Ectodermal cell (in vitro differentiated cells): ENCODE measurements at regions not wholly inside any gene's neighbourhood (a gene's known extent, or its start where the extent isn't known, plus 50 kb on each side); places are given as distances from the start of the nearest gene placed in this dataset.

ENCODE experiments used
- H3K27ac ChIP-seq: 2 replicates; pipeline ENCODE4 v1.7.0; 2013; ENCODE audit warnings: mild to moderate bottlenecking, low read depth, low read length; ENCODE audit not compliant: insufficient read depth, poor library complexity, severe bottlenecking
- H3K27me3 ChIP-seq: 2 replicates; pipeline ENCODE4 v1.7.0; 2013; ENCODE audit warnings: mild to moderate bottlenecking, low read length; ENCODE audit not compliant: insufficient read depth, control insufficient read depth, poor library complexity, severe bottlenecking
- H3K36me3 ChIP-seq: one replicate; pipeline ENCODE4 v1.7.0; 2013; ENCODE audit warnings: low read length; ENCODE audit not compliant: control insufficient read depth, insufficient read depth
- H3K4me1 ChIP-seq: one replicate; pipeline ENCODE4 v1.7.0; 2013; ENCODE audit warnings: low read length; ENCODE audit not compliant: control insufficient read depth, insufficient read depth
- H3K4me3 ChIP-seq: 2 replicates; pipeline ENCODE4 v1.7.0; 2013; ENCODE audit warnings: low read depth, low read length, control low read depth; ENCODE audit not compliant: insufficient read depth
- H3K9me3 ChIP-seq: 2 replicates; pipeline ENCODE4 v1.7.0; 2013; ENCODE audit warnings: mild to moderate bottlenecking, low read length, moderate library complexity; ENCODE audit not compliant: control insufficient read depth
- WGBS, 2 experiments: methylation state at CpG; one replicate each; pipeline ENCODE4 v1.1.7; 2013; ENCODE audit warnings: missing lambda C conversion rate in 2 of 2; 5-methylcytosine and 5-hydroxymethylcytosine counted together

DNA sequence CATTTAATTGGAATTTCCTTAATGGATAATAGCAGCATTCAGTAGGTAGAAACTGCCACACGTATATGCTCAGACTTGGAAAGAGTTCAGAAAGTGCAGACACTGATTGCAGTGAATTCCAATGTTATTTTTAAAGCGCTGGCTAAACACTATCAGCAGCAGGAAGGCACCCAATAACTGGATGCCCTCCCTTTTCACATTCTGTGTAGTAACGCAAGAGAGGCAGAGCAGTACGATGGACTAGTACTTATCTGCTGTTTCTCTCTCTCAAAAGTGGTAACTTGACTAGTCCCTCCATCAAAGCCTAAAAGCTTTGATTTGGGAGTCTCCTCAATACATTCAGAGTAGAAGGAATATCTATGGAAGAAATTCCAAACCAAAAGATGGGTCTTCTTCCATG lies 791.0 kb downstream of the TMTC2 start:
- H3K27ac ChIP-seq = no peak overlapping the region
- H3K9me3 ChIP-seq = no peaks in the 10 kb centered on the region
- H3K27me3 ChIP-seq = no peaks in the 10 kb centered on the region
- H3K4me3 ChIP-seq = no peak overlapping the region
- WGBS, 2 experiments = 73 to 96% methylated on average over 3 to 4 of the region's 4 CpGs
- H3K4me1 ChIP-seq = no peaks in the 10 kb centered on the region
- no peaks in the 10 kb centered on the region for H3K36me3 ChIP-seq

DNA sequence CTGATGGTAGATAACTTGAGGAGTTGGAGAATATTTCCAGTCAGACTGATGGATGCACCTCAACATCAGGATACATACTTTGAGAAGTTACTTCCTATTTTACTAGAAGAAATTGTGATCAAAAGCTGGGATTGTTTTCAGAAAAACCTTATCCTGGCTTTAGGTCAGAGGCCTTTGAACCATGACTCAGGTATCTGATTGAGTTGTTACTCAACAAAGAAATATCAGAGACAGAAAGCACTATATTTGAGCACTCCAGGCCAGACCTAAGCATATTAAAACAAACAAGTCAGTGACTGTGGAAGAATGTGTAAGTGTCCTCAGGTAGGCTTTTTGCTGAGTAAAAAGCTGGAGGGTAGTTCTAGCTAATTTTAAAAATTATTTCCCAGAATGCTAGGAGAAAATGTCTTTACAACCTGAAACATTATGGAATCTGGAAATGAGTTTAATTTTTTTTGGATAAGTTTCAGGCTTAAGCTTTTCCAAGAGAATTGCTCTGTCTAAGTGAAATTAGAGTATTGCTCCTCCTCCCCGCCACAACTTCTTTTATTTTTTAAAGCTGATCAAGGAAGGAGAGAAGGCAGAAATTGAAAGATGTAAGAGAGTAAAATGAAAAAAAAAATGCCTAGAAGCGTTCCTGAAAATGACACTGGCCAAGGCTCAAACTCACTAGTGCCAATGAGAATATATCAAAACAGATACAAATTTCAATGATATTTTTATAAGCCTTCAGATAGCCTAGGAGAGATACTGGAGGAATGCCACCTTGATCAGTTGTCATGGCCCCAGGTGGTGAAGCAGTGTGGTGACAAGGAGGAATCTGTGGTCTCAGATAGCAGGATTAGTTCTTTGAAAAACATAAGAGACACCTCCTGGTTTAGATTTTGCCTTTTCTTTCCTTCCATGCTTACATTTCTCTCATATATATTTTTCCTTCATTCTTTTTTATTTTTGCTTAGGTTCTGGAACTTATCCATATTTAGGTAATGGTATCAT lies 790.3 kb downstream of the TMTC2 start:
- 95% methylated on average over 2 of the region's 2 CpGs; no CpG with 5 or more reads in 1 of the 2 experiments for WGBS, 2 experiments
- Histone ChIP-seq H3K4me3 (no peak overlapping the region), H3K9me3 (no peaks in the 10 kb centered on the region), H3K4me1 (no peaks in the 10 kb centered on the region), H3K27ac (no peak overlapping the region), H3K36me3 (no peaks in the 10 kb centered on the region), H3K27me3 (no peaks in the 10 kb centered on the region)

DNA sequence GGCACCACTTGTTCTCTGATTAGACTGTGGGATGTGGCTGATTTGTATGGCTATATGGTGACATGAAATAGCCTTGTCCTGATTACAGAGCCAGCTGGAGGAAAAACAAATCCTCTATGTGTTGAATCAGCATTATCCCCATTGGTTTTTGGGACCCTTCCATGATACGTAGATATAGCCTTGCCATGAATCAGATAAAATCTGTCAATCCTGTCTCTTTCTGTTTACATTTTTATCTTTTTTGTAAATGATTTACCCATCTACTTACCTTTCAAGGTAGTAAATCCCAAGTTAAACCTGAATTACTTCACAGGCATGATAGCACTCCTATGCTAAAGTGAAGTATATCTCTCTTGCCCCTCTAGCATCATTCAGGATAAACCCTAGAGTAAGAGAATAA lies 789.3 kb downstream of the TMTC2 start:
- 93 to 100% methylated on average over 1 of the region's 1 CpG for WGBS, 2 experiments
- Histone ChIP-seq H3K4me1 (no peaks in the 10 kb centered on the region), H3K36me3 (no peaks in the 10 kb centered on the region), H3K4me3 (no peak overlapping the region), H3K9me3 (no peaks in the 10 kb centered on the region), H3K27ac (no peak overlapping the region), H3K27me3 (no peaks in the 10 kb centered on the region)

DNA sequence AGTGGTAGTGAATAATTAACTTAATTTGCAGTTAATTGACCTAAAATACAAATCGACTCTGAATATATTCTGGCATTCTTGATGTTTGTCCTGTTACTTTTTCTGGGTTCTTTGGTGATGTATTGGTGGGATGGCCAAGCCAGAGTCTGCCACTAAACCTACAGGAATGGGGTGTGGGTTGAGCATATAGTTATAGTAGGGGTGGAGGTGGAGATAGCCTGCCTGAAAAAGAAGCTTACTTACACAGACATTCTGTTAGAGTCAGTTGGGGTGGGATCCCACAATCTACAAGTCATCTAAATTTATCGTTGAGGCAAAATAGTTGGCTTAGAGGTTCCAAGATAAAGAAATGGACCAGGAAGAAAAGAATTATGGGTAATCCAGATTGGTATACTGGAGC lies 787.7 kb downstream of the TMTC2 start:
- Histone ChIP-seq H3K36me3 (no peaks in the 10 kb centered on the region), H3K4me1 (no peaks in the 10 kb centered on the region), H3K27me3 (no peaks in the 10 kb centered on the region), H3K4me3 (no peak overlapping the region), H3K27ac (no peak overlapping the region), H3K9me3 (no peaks in the 10 kb centered on the region)
- 94 to 100% methylated on average over 2 of the region's 2 CpGs for WGBS, 2 experiments

DNA sequence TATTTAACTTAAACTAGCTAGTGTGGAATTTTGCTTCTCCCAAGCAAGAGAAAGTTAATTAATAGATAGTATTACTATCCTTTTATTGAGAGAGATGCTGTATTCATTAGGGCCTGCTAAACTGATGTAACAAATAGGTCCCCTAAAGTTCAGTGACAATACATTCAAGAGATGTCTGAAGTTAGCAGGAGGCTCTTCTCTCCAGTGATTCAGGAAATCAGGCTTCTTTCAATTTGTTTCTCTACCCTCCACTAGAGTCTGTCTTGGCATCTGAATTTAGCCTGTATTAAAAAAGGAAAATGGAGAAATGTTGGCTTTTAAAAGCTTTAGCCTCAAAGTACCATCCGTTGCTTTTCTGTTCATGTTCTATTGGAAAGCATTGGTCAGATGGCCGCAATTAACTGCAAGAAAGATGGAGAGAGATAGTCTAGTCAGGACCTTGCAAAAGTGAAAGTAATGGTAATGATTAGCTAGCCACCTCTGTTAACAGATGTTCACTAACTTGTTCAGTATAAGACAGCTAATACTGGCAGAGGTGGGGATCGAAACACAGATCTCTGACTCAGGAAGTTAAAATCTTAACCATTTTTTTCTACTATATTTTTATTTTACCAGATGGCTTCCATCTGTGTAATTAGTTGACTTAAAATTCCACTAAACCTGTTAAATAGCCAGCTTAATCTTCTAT lies 786.8 kb downstream of the TMTC2 start:
- Histone ChIP-seq H3K27me3 (no peaks in the 10 kb centered on the region), H3K4me1 (no peaks in the 10 kb centered on the region), H3K27ac (no peak overlapping the region), H3K4me3 (no peak overlapping the region), H3K36me3 (no peaks in the 10 kb centered on the region), H3K9me3 (no peaks in the 10 kb centered on the region)
- 62 to 100% methylated on average over 2 to 3 of the region's 3 CpGs for WGBS, 2 experiments

DNA sequence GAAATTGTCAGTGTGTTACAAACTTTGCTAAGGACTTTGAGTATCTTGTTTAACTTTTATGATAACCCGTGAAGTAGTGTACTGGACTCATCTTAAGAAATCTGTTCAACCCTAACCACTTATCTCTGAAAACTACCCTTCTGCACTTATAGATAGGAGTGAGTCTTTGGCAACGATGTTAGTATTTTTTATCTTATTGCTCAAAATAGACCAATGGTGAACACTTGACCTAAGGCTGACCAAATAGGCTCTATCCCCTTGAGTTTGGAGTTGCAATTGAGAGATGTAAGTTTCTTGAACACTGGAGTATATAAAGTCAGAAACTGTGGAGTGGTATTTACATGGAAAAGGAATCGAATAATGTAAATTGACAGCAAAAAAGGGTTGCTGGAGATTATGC lies 786.1 kb downstream of the TMTC2 start:
- Histone ChIP-seq H3K27me3 (no peaks in the 10 kb centered on the region), H3K27ac (no peak overlapping the region), H3K9me3 (no peaks in the 10 kb centered on the region), H3K4me1 (no peaks in the 10 kb centered on the region), H3K36me3 (no peaks in the 10 kb centered on the region), H3K4me3 (no peak overlapping the region)
- 94 to 96% methylated on average over 1 to 3 of the region's 3 CpGs for WGBS, 2 experiments

DNA sequence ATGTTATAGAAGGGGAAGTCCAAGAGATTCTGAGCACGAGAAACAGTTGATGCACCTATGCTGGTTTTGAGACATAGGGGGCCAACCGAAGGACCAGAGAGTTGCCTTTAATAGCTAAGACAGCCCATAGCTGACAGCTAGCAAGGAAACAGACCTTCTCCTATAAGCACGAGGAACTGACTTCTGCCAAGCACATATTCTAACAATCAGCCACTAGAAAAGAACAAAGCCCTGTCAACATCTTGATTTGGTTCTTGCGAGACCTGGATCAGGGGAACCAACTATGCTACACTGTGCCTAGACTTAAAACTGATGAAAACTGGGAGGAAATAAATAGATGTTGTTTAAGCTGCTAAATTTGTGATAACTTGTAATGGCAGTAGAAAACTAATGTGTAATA lies 785.6 kb downstream of the TMTC2 start:
- H3K36me3 ChIP-seq = no peaks in the 10 kb centered on the region
- H3K4me1 ChIP-seq = no peaks in the 10 kb centered on the region
- no peaks in the 10 kb centered on the region for H3K27me3 ChIP-seq
- 93 to 97% methylated on average over 4 of the region's 4 CpGs for WGBS, 2 experiments
- H3K9me3 ChIP-seq = no peaks in the 10 kb centered on the region
- H3K27ac ChIP-seq = no peak overlapping the region
- no peak overlapping the region for H3K4me3 ChIP-seq

DNA sequence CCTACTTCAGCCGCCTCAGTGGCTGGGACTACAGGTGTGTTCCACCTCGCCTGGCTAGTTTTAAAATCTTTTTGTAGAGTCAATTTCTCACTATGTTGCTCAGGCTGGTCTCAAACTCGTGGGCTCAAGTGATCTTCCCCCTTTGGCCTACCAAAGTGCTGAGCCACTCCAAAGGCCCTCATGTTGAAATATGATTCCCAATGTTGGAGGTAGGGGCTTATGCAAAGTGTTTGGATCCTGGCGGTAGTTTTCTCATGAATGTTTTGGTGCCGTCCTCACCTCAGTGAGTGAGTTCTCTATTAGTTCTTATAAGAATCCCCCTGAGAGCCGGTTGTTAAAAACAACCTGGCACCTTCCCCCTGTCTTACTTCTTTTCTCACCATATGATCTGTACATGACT lies 784.6 kb downstream of the TMTC2 start:
- Histone ChIP-seq H3K27ac (no peak overlapping the region), H3K27me3 (no peaks in the 10 kb centered on the region), H3K9me3 (no peaks in the 10 kb centered on the region), H3K4me3 (no peak overlapping the region), H3K4me1 (no peaks in the 10 kb centered on the region), H3K36me3 (no peaks in the 10 kb centered on the region)
- 75 to 79% methylated on average over 6 of the region's 6 CpGs for WGBS, 2 experiments

DNA sequence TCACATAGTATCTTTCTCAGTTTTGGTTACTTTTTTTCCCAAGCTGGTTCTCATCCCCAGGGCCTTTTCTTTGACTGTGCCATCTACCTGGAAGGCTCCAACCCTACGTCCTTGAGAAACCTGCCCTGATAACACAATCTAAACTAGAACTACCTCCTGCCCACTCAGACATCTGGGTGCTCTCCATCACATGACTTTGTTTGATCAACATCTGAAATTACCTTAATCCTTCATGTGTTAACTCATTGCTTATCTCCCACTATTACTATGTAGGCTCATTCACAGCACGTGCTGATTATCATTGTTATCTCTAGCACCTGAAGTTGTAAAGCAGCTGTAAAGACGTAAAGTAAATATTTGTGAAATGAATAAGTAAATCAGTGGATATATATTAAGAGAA lies 784.0 kb downstream of the TMTC2 start:
- Histone ChIP-seq H3K4me3 (no peak overlapping the region), H3K9me3 (no peaks in the 10 kb centered on the region), H3K4me1 (no peaks in the 10 kb centered on the region), H3K27me3 (no peaks in the 10 kb centered on the region), H3K36me3 (no peaks in the 10 kb centered on the region), H3K27ac (no peak overlapping the region)
- WGBS, 2 experiments = 90 to 95% methylated on average over 1 to 2 of the region's 3 CpGs
